Cardiac septum (tissue), 1 donor: ENCODE measurements at regions not wholly inside any gene's neighbourhood (a gene's known extent, or its start where the extent isn't known, plus 50 kb on each side); places are given as distances from the start of the nearest gene placed in this dataset.
A peak's percentile ranks its signal among the peaks of the same experiment; 100 is the strongest.

Experiments used
- DNase-seq: peaks from one replicate; pipeline ENCODE4 v3.0.0-alpha.2; 2020; ENCODE audit warnings: low spot score
- intact Hi-C: fragments of 100-400 bp; cut with DNase I; formaldehyde crosslinking; loops from one replicate; pipeline ENCODE4 v1.14.0; 2022
- donor health status: DM: no; HTN: no; CAD: no.

- DNase-seq = no peak
- intact Hi-C loops = no loop called here
These were observed 89.3 kb upstream of the GPC1 start for GRCh38 chr2:240346015-240346752.

- no peak for DNase-seq
- intact Hi-C loops = no loop called here
These were observed 88.6 kb upstream of the GPC1 start for GRCh38 chr2:240346753-240347372.

- intact Hi-C loops = no loop called here
- no peak for DNase-seq
These were observed 88.0 kb upstream of the GPC1 start for GRCh38 chr2:240347373-240347940.

GRCh38 chr2:240347949-240348500 lies 87.4 kb upstream of the GPC1 start:
- intact Hi-C loops = no loop called here
- DNase-seq = no peak

GRCh38 chr2:240348522-240348921 lies 86.9 kb upstream of the GPC1 start:
- intact Hi-C loops = no loop called here
- no peak for DNase-seq

- DNase-seq = no peak
- intact Hi-C loops = loop anchor here (2.0 to 5.0 kb wide), 3 partner anchors 47 to 112 kb away; no protein-coding TSS in a partner anchor
These were observed 86.1 kb upstream of the GPC1 start for GRCh38 chr2:240349133-240350005.

- intact Hi-C loops = loop anchor here (2.0 to 5.0 kb wide), 3 partner anchors 48 to 113 kb away; no protein-coding TSS in a partner anchor
- DNase-seq = no peak
These were observed 85.5 kb upstream of the GPC1 start for GRCh38 chr2:240350006-240350355.

- DNase-seq = no peak
- intact Hi-C loops = loop anchor here (2.0 to 5.0 kb wide), 3 partner anchors 48 to 113 kb away; no protein-coding TSS in a partner anchor
These were observed 84.8 kb upstream of the GPC1 start for GRCh38 chr2:240350696-240351087.

- DNase-seq = no peak
- intact Hi-C loops = loop anchor here (2.0 to 5.0 kb wide), 3 partner anchors 49 to 114 kb away; no protein-coding TSS in a partner anchor
These were observed 84.2 kb upstream of the GPC1 start for GRCh38 chr2:240351088-240351741.

- intact Hi-C loops = loop anchor here (2.0 to 5.0 kb wide), 3 partner anchors 50 to 115 kb away; no protein-coding TSS in a partner anchor
- no peak for DNase-seq
These were observed 83.5 kb upstream of the GPC1 start for GRCh38 chr2:240351826-240352426.

- intact Hi-C loops = loop anchor here (5.0 kb wide), 2 partner anchors 51 to 116 kb away; no protein-coding TSS in a partner anchor
These were observed 82.2 kb upstream of the GPC1 start for GRCh38 chr2:240353086-240353798.

GRCh38 chr2:240353944-240354343 lies 81.5 kb upstream of the GPC1 start:
- DNase-seq = no peak
- intact Hi-C loops = loop anchor here (5.0 kb wide), 2 partner anchors 52 to 117 kb away; no protein-coding TSS in a partner anchor

More at GRCh38 chr2:240353086-240353798, 82.2 kb upstream of the GPC1 start:
- no peak for DNase-seq

- DNase-seq = peak; percentile 47
- intact Hi-C loops = no loop called here
These were observed 80.2 kb upstream of the GPC1 start for GRCh38 chr2:240355001-240355891.

- intact Hi-C loops = no loop called here
- DNase-seq = peak; percentile 56
These were observed 79.5 kb upstream of the GPC1 start for GRCh38 chr2:240355962-240356361.

- DNase-seq = peak; percentile 58
- intact Hi-C loops = no loop called here
These were observed 78.5 kb upstream of the GPC1 start for GRCh38 chr2:240356700-240357640.

GRCh38 chr2:240357641-240358012 lies 77.8 kb upstream of the GPC1 start:
- intact Hi-C loops = no loop called here

More at GRCh38 chr2:240357641-240358012, 77.8 kb upstream of the GPC1 start:
- no peak for DNase-seq
